ENCODE measurements at regions not wholly inside any gene's neighbourhood (a gene's known extent, or its start where the extent isn't known, plus 50 kb on each side); places are given as distances from the start of the nearest gene placed in this dataset.

DNA sequence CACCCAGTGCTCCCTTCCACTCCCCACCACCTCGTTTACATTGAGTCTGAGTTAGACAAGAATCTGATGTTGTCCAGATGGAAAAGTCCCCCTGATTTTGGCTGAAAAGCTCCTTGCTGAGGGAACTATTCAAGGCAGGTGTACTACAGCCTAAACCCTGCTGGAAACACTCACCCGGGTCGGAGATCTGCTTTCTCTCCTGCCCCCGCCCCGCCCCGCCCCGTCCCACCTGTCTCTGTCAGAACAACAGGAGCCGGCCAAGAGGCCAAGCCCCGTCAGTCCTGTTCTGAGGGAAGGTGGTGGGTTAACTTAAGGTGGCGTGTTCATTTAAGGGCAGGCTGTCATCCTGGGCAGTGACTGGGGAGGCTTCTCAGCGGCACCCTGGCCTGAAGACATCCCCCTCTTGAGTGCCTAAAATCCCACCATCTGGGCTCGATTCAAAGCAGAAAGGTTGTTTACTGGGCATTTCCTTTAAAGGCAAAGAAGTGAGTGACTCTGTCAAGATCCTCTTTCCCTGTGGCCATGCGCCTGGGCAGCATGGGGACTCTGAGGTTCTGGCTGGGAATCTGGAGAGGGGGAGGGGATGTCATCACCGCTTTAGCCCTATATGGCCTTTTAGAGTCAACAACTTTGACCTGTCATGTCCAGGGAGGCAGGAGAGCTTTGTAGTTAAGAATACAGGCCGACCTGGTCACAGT is 71.1 kb upstream of the NEURL1B start:
- H3K36me3 ChIP-seq (ENCODE audit: insufficient read depth, insufficient read length, low read length), result no peaks in the 10 kb centered on the region
- no peak overlapping the region for H3K9ac ChIP-seq (ENCODE audit: insufficient read length, low read depth)
- peaks cover 20% of the 10 kb centered on the region for H3K4me1 ChIP-seq (ENCODE audit: insufficient read depth, insufficient read length)
- H3K9me3 ChIP-seq (ENCODE audit: insufficient read depth, low read length), result no peaks in the 10 kb centered on the region
- peaks cover 3% of the 10 kb centered on the region for H3K27me3 ChIP-seq (ENCODE audit: insufficient read depth, insufficient read length)
- no peak overlapping the region for H3K4me3 ChIP-seq (ENCODE audit: insufficient read length, low read depth)
- DNase-seq (ENCODE audit: low read depth, low spot score), result no peak
- TF ChIP-seq SUZ12 (IDR thresholded peaks at IDR 0.05; ENCODE audit: extremely low read depth, insufficient read depth, insufficient read length) (no peak), ZNF274 (IDR thresholded peaks at IDR 0.05; ENCODE audit: low read depth, low read length) (no peak), YY1 (IDR thresholded peaks at IDR 0.05; ENCODE audit: insufficient read depth, insufficient read length) (no peak)

DNA sequence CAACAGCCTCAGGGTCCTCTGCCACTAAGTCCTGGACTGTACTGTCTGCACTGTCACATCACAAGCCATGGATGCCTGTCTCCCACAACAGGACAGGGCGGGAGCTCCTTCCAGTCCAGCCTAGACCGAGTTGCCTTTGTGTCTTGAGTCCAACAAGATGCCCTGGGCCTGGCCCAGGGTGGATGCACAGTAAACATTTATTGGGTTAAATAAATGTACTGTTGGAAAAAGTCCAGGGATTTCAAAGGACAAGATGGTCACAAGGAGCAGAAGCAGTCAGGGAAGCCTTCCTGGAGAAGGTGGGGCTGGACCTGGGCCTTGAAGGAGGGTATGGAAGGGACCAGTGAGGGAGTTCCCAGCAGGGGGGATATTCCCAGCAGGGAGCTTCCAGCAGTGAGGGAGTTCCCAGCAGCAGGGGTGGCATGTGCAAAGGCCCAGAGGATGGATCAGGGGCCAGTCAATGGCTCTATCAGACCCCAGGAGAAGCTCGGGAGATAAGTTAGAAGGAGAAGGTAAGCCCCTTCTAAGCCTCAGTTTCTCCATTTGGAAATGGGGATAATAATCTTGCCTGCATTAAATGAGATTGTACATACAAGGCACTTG is 72.7 kb upstream of the NEURL1B start:
- Histone ChIP-seq H3K9me3 (ENCODE audit: insufficient read depth, low read length) (no peaks in the 10 kb centered on the region), H3K4me3 (ENCODE audit: insufficient read length, low read depth) (no peak overlapping the region), H3K36me3 (ENCODE audit: insufficient read depth, insufficient read length, low read length) (no peaks in the 10 kb centered on the region), H3K27me3 (ENCODE audit: insufficient read depth, insufficient read length) (peaks cover 3% of the 10 kb centered on the region), H3K4me1 (ENCODE audit: insufficient read depth, insufficient read length) (peaks cover 15% of the 10 kb centered on the region), H3K9ac (ENCODE audit: insufficient read length, low read depth) (no peak overlapping the region)
- no peak for TF ChIP-seq SUZ12 (IDR thresholded peaks at IDR 0.05; ENCODE audit: extremely low read depth, insufficient read depth, insufficient read length)
- no peak for TF ChIP-seq YY1 (IDR thresholded peaks at IDR 0.05; ENCODE audit: insufficient read depth, insufficient read length)
- TF ChIP-seq ZNF274 (IDR thresholded peaks at IDR 0.05; ENCODE audit: low read depth, low read length), result no peak
- DNase-seq (ENCODE audit: low read depth, low spot score), result no peak

DNA sequence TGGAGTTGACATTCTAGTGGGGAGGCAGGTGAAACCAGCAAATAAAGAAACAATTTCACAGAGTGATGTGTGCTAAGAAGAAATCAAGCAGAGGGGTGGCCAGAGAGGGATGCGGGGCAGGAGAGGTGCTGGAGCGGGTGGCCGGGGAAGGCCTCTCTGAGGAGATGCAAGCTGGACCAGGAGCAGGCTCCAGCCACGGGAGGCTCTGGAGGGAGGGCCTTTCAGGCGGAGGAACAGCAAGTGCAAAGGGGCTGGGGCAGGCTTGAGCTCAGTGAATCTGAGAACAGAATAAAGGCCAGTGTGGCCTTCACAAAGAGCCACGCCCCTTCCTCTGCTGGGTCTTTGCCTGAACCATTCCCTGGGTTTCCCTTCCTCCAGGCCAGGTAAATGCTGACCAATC is 73.2 kb upstream of the NEURL1B start:
- DNase-seq (ENCODE audit: low read depth, low spot score), result no peak
- TF ChIP-seq ZNF274 (IDR thresholded peaks at IDR 0.05; ENCODE audit: low read depth, low read length) (no peak), SUZ12 (IDR thresholded peaks at IDR 0.05; ENCODE audit: extremely low read depth, insufficient read depth, insufficient read length) (no peak), YY1 (IDR thresholded peaks at IDR 0.05; ENCODE audit: insufficient read depth, insufficient read length) (no peak)
- H3K36me3 ChIP-seq (ENCODE audit: insufficient read depth, insufficient read length, low read length), result no peaks in the 10 kb centered on the region
- H3K9me3 ChIP-seq (ENCODE audit: insufficient read depth, low read length), result no peaks in the 10 kb centered on the region
- H3K4me1 ChIP-seq (ENCODE audit: insufficient read depth, insufficient read length), result peaks cover 13% of the 10 kb centered on the region
- no peak overlapping the region for H3K4me3 ChIP-seq (ENCODE audit: insufficient read length, low read depth)
- H3K27me3 ChIP-seq (ENCODE audit: insufficient read depth, insufficient read length), result peaks cover 3% of the 10 kb centered on the region
- no peak overlapping the region for H3K9ac ChIP-seq (ENCODE audit: insufficient read length, low read depth)

DNA sequence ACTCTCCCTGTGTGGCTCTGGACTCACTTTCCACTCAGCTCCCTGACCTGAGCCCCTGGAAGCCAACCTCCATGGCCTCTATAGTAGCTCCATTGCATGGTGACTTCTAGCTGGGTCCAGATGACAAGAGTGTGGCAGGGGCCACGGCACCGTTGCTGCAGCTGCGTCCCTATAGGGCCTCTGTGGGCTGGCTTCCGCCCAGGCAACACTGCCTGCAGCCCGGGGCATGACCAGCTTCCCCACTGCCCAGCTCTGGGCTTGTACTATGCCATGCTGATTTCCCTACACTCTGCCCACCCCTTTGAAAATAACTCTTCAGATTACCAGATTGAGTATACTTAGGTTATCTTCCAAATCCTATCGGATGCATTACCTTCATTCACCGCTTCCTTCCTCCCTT is 73.8 kb upstream of the NEURL1B start:
- H3K9ac ChIP-seq (ENCODE audit: insufficient read length, low read depth), result no peak overlapping the region
- no peak for TF ChIP-seq YY1 (IDR thresholded peaks at IDR 0.05; ENCODE audit: insufficient read depth, insufficient read length)
- no peak for TF ChIP-seq ZNF274 (IDR thresholded peaks at IDR 0.05; ENCODE audit: low read depth, low read length)
- TF ChIP-seq SUZ12 (IDR thresholded peaks at IDR 0.05; ENCODE audit: extremely low read depth, insufficient read depth, insufficient read length), result no peak
- H3K27me3 ChIP-seq (ENCODE audit: insufficient read depth, insufficient read length), result peaks cover 3% of the 10 kb centered on the region
- no peaks in the 10 kb centered on the region for H3K9me3 ChIP-seq (ENCODE audit: insufficient read depth, low read length)
- H3K4me3 ChIP-seq (ENCODE audit: insufficient read length, low read depth), result no peak overlapping the region
- H3K36me3 ChIP-seq (ENCODE audit: insufficient read depth, insufficient read length, low read length), result no peaks in the 10 kb centered on the region
- peaks cover 8% of the 10 kb centered on the region for H3K4me1 ChIP-seq (ENCODE audit: insufficient read depth, insufficient read length)
- DNase-seq (ENCODE audit: low read depth, low spot score), result no peak

DNA sequence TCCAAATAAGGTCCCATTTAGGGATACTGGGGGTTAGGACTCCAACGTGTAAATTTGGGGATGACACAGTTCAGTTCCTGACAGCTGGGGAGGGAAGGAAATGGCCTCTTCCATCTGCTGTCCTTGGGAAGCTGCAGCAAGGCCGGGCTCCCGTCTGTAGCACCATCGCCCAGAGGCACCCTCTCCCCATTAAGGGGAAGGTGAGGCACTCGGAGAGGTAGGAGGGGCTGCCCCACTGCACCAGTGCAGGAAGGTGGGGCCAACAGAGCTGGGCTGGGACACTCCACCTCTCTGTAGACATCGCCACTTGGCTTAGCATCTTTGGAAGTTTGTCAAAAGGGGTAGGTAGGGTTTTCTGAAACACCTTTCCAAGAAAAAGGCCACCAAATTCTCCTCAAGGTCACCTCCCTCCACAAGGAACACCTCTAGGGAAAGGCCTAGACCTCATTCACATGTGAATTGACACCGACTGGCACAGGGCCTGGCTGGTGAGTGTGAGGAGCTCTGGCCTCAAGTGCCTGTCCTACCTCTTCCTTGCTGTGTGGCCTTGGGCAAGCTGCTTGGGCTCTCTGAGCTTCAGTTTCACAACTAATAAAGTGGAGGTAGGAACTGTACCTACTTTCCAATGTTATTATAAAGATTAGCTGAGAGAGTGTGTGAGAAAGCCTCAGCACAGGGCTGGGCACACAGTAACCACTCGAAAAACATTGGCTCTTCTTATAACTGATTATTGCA is 75.0 kb upstream of the NEURL1B start:
- DNase-seq (ENCODE audit: low read depth, low spot score), result no peak
- Histone ChIP-seq H3K4me3 (ENCODE audit: insufficient read length, low read depth) (no peak overlapping the region), H3K36me3 (ENCODE audit: insufficient read depth, insufficient read length, low read length) (no peaks in the 10 kb centered on the region), H3K27me3 (ENCODE audit: insufficient read depth, insufficient read length) (peaks cover 1% of the 10 kb centered on the region), H3K9ac (ENCODE audit: insufficient read length, low read depth) (no peak overlapping the region), H3K9me3 (ENCODE audit: insufficient read depth, low read length) (no peaks in the 10 kb centered on the region), H3K4me1 (ENCODE audit: insufficient read depth, insufficient read length) (peaks cover 8% of the 10 kb centered on the region)
- TF ChIP-seq YY1 (IDR thresholded peaks at IDR 0.05; ENCODE audit: insufficient read depth, insufficient read length) (no peak), SUZ12 (IDR thresholded peaks at IDR 0.05; ENCODE audit: extremely low read depth, insufficient read depth, insufficient read length) (no peak), ZNF274 (IDR thresholded peaks at IDR 0.05; ENCODE audit: low read depth, low read length) (no peak)

DNA sequence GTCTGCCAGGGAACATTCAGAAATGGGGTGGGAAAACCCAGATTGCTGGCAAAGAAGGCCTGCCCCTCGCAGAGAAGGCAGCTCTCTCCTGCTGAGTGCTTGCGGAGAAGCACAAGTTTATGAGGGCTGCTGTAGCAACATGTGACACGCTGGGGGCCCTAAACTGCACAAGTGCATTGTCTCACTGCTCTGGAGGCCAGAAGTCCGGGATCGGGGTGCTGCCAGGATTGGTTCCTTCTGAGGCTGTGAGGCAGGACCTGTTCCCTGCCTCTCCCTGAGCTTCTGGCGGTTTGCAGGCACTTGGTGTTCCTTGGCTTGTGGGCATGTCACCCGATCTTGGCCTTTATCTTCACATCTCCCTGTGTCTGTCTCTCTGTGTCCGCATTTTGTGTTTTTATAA is 75.6 kb upstream of the NEURL1B start:
- Histone ChIP-seq H3K27me3 (ENCODE audit: insufficient read depth, insufficient read length) (no peaks in the 10 kb centered on the region), H3K4me1 (ENCODE audit: insufficient read depth, insufficient read length) (peaks cover 8% of the 10 kb centered on the region), H3K9me3 (ENCODE audit: insufficient read depth, low read length) (no peaks in the 10 kb centered on the region), H3K9ac (ENCODE audit: insufficient read length, low read depth) (peak overlapping the region; percentile 8), H3K36me3 (ENCODE audit: insufficient read depth, insufficient read length, low read length) (no peaks in the 10 kb centered on the region), H3K4me3 (ENCODE audit: insufficient read length, low read depth) (no peak overlapping the region)
- DNase-seq (ENCODE audit: low read depth, low spot score), result no peak
- TF ChIP-seq SUZ12 (IDR thresholded peaks at IDR 0.05; ENCODE audit: extremely low read depth, insufficient read depth, insufficient read length), result no peak
- TF ChIP-seq YY1 (IDR thresholded peaks at IDR 0.05; ENCODE audit: insufficient read depth, insufficient read length), result no peak
- TF ChIP-seq ZNF274 (IDR thresholded peaks at IDR 0.05; ENCODE audit: low read depth, low read length), result no peak

DNA sequence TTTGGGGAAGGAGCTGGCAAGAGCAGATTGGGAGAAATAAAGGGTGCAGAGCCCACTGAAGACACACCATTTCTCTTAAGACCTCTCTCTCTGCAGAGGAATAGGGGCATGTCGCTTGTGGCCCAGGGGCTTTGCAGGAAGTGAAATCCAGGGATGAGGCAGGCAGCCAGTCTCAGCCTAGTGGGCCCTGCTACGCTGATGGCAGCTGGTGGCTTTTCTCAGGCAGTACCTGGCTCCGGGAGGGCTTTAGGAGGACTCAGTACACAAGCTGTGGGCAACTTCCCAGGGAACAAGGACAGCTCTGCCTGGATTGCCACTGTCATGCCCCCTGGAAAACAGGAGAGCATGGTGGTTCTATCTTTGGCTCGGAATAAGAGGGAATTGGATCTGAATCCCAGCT is 76.2 kb upstream of the NEURL1B start:
- Histone ChIP-seq H3K9me3 (ENCODE audit: insufficient read depth, low read length) (no peaks in the 10 kb centered on the region), H3K4me1 (ENCODE audit: insufficient read depth, insufficient read length) (peaks cover 4% of the 10 kb centered on the region), H3K4me3 (ENCODE audit: insufficient read length, low read depth) (no peak overlapping the region), H3K36me3 (ENCODE audit: insufficient read depth, insufficient read length, low read length) (no peaks in the 10 kb centered on the region), H3K9ac (ENCODE audit: insufficient read length, low read depth) (peak overlapping the region; percentile 8), H3K27me3 (ENCODE audit: insufficient read depth, insufficient read length) (no peaks in the 10 kb centered on the region)
- TF ChIP-seq ZNF274 (IDR thresholded peaks at IDR 0.05; ENCODE audit: low read depth, low read length), result no peak
- no peak for TF ChIP-seq SUZ12 (IDR thresholded peaks at IDR 0.05; ENCODE audit: extremely low read depth, insufficient read depth, insufficient read length)
- no peak for TF ChIP-seq YY1 (IDR thresholded peaks at IDR 0.05; ENCODE audit: insufficient read depth, insufficient read length)
- DNase-seq (ENCODE audit: low read depth, low spot score), result no peak

All from NT2/D1 (cell line).